HG03097 (cell line): ENCODE measurements at regions not wholly inside any gene's neighbourhood (a gene's known extent, or its start where the extent isn't known, plus 50 kb on each side); places are given as distances from the start of the nearest gene placed in this dataset.

Source experiments
- ATAC-seq: cut with Tn5 transposase; IDR thresholded peaks from one replicate; pipeline ENCODE4 v1.9.1; 2021; ENCODE audit not compliant: unreplicated experiment, low FRiP score

- ATAC-seq: no peak
Observed at GRCh38 chr9:16025627-16026026, 472.8 kb downstream of the CCDC171 start.

GRCh38 chr9:16026886-16027285 is 474.0 kb downstream of the CCDC171 start:
- no peak for ATAC-seq

- ATAC-seq: no peak
Observed at GRCh38 chr9:16028548-16028947, 475.7 kb downstream of the CCDC171 start.

- no peak for ATAC-seq
Observed at GRCh38 chr9:16029046-16029615, 476.3 kb downstream of the CCDC171 start.

GRCh38 chr9:16029796-16030363 is 477.0 kb downstream of the CCDC171 start:
- no peak for ATAC-seq

GRCh38 chr9:16030528-16031185 is 477.8 kb downstream of the CCDC171 start:
- ATAC-seq: peak; percentile 99

- no peak for ATAC-seq
Observed at GRCh38 chr9:16031486-16031885, 478.6 kb downstream of the CCDC171 start.

- ATAC-seq: no peak
Observed at GRCh38 chr9:16031971-16032370, 479.1 kb downstream of the CCDC171 start.

GRCh38 chr9:16032799-16033198 is 480.0 kb downstream of the CCDC171 start:
- no peak for ATAC-seq

GRCh38 chr9:16033253-16033652 is 480.4 kb downstream of the CCDC171 start:
- ATAC-seq: no peak

- ATAC-seq: no peak
Observed at GRCh38 chr9:16033921-16034691, 481.3 kb downstream of the CCDC171 start.

GRCh38 chr9:16039218-16039987 is 486.6 kb downstream of the CCDC171 start:
- no peak for ATAC-seq

GRCh38 chr9:16039988-16040761 is 487.3 kb downstream of the CCDC171 start:
- ATAC-seq: no peak

GRCh38 chr9:16043756-16044578 is 491.1 kb downstream of the CCDC171 start:
- no peak for ATAC-seq

- ATAC-seq: no peak
Observed at GRCh38 chr9:16044579-16044881, 491.7 kb downstream of the CCDC171 start.

GRCh38 chr9:16045651-16046280 is 492.9 kb downstream of the CCDC171 start:
- no peak for ATAC-seq

GRCh38 chr9:16046713-16047112 is 493.9 kb downstream of the CCDC171 start:
- ATAC-seq: no peak

GRCh38 chr9:16048129-16048528 is 495.3 kb downstream of the CCDC171 start:
- ATAC-seq: no peak

- ATAC-seq: no peak
Observed at GRCh38 chr9:16052146-16052545, 499.3 kb downstream of the CCDC171 start.
